HL-60 (cell line): ENCODE measurements at regions not wholly inside any gene's neighbourhood (a gene's known extent, or its start where the extent isn't known, plus 50 kb on each side); places are given as distances from the start of the nearest gene placed in this dataset.
A peak's percentile ranks its signal among the peaks of the same experiment; 100 is the strongest.
"Not testable (repeated sequence)": the region's sequence is repeated elsewhere in the genome, so short reads cannot be mapped to it uniquely, and the experiment has no call there.

ENCODE experiments used
- DNase-seq, 2 experiments: peaks; one replicate each; pipeline ENCODE4 v3.0.0-alpha.2; 2010 to 2020; ENCODE audit warnings: low read depth in 1 of 2, low spot score in 1 of 2
- H3K27ac ChIP-seq: fragments of 250-450 bp; sonication (Bioruptor Pico); replicated peaks from 2 replicates; pipeline ENCODE4 v1.5.1; 2020; ENCODE audit warnings: mild to moderate bottlenecking, moderate library complexity
- H3K27me3 ChIP-seq: fragments of 250-450 bp; sonication (Bioruptor Pico); 2 replicates; pipeline ENCODE4 v1.5.1; 2021; ENCODE audit warnings: mild to moderate bottlenecking, moderate library complexity; ENCODE audit not compliant: insufficient read depth, poor library complexity, severe bottlenecking
- H3K4me3 ChIP-seq: replicated peaks from 2 replicates; pipeline ENCODE4 v1.5.1; 2011; ENCODE audit warnings: mild to moderate bottlenecking, control low read depth, low read length; ENCODE audit not compliant: insufficient read depth

- not testable (repeated sequence) for H3K27ac ChIP-seq, DNase-seq, H3K4me3 ChIP-seq, H3K27me3 ChIP-seq
Observed at GRCh38 chr21:6363591-6363990, 4157.8 kb upstream of the TPTE start.

DNA sequence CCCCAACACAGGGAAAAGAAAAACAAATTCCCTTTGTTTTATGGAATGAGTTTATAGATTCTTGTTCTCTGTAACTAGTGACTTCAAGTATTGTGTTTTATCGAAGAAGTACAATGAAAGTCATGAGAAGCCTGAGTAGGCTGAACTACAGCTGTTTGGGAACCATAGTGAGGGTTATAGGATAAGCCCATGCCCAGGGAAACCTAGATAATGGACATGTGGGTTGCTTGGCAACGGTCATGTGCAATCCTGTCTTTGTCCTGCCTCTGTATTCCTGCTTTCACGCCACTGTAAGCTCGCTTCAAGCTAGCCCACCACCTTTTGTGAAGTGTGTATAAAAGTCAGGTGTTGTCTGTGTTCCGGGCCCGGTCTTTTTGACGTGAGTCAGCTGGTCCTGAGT lies 4152.6 kb upstream of the TPTE start:
- H3K4me3 ChIP-seq, H3K27me3 ChIP-seq, H3K27ac ChIP-seq: not testable (repeated sequence)
- DNase-seq: peak in 1 of 2 experiments; percentile 27

GRCh38 chr21:6373253-6373652 lies 4148.1 kb upstream of the TPTE start:
- not testable (repeated sequence) for H3K27me3 ChIP-seq, H3K27ac ChIP-seq

GRCh38 chr21:6374232-6374631 lies 4147.2 kb upstream of the TPTE start:
- not testable (repeated sequence) for H3K4me3 ChIP-seq, H3K27me3 ChIP-seq, H3K27ac ChIP-seq
- DNase-seq: peak in 1 of 2 experiments; percentile 39

More at GRCh38 chr21:6373253-6373652, 4148.1 kb upstream of the TPTE start:
- H3K4me3 ChIP-seq: not testable (repeated sequence)
- DNase-seq: peak; percentile 0 to 2

GRCh38 chr21:6374926-6375325 lies 4146.5 kb upstream of the TPTE start:
- peak in 1 of 2 experiments; percentile 1 for DNase-seq
- not testable (repeated sequence) for H3K27ac ChIP-seq, H3K27me3 ChIP-seq, H3K4me3 ChIP-seq

GRCh38 chr21:6375776-6376175 lies 4145.6 kb upstream of the TPTE start:
- peak in 1 of 2 experiments; percentile 1 for DNase-seq
- H3K4me3 ChIP-seq, H3K27me3 ChIP-seq, H3K27ac ChIP-seq: not testable (repeated sequence)

GRCh38 chr21:6376321-6377070 lies 4144.9 kb upstream of the TPTE start:
- not testable (repeated sequence) for H3K27me3 ChIP-seq, H3K4me3 ChIP-seq, H3K27ac ChIP-seq
- DNase-seq: peak in 1 of 2 experiments; percentile 1
